Activated T-helper 1 cell treated with anti-CD3 and anti-CD28 coated beads, Interleukin-12 subunit alpha, Interleukin-12 subunit beta, Interleukin-2, Interleukin-4 antibody, amounts not matched to agents 30 ng/mL and 10 ng/mL and 1 ng/mL, durations not matched to agents 14 hours and 24 hours and 36 hours (primary cell): ENCODE measurements at regions not wholly inside any gene's neighbourhood (a gene's known extent, or its start where the extent isn't known, plus 50 kb on each side); places are given as distances from the start of the nearest gene placed in this dataset.

Experiments
- DNase-seq: peaks from one replicate; pipeline ENCODE4 v3.0.0; 2021; ENCODE audit warnings: low spot score
- H3K27ac Mint-ChIP-seq: one replicate; pipeline ENCODE4 v1.8.0; 2021; ENCODE audit warnings: mild to moderate bottlenecking, mixed read lengths
- H3K27me3 Mint-ChIP-seq: one replicate; pipeline ENCODE4 v1.8.0; 2022; ENCODE audit warnings: mild to moderate bottlenecking, moderate library complexity, mixed read lengths; ENCODE audit not compliant: insufficient read depth
- H3K36me3 Mint-ChIP-seq: one replicate; pipeline ENCODE4 v1.8.0; 2021; ENCODE audit warnings: low read depth, mixed read lengths
- H3K4me1 Mint-ChIP-seq: one replicate; pipeline ENCODE4 v1.8.0; 2021; ENCODE audit warnings: low read depth, mixed read lengths
- H3K4me3 Mint-ChIP-seq: one replicate; pipeline ENCODE4 v1.8.0; 2021; ENCODE audit warnings: mild to moderate bottlenecking, moderate library complexity, mixed read lengths
- H3K9me3 Mint-ChIP-seq: one replicate; pipeline ENCODE4 v1.8.0; 2021; ENCODE audit warnings: mixed read lengths
- intact Hi-C: fragments of 100-400 bp; cut with micrococcal nuclease; formaldehyde crosslinking; loops from one replicate; pipeline ENCODE4 v1.15.1; 2024

- Mint-ChIP-seq H3K4me1 (no peaks in the 10 kb centered on the region), H3K9me3 (no peaks in the 10 kb centered on the region)
Measured at GRCh38 chr2:134770702-134771101, 51.9 kb upstream of the TMEM163 start.

GRCh38 chr2:134771313-134771801, 52.6 kb upstream of the TMEM163 start:
- Mint-ChIP-seq H3K4me3 (no peak overlapping the region), H3K9me3 (no peaks in the 10 kb centered on the region), H3K27me3 (no peaks in the 10 kb centered on the region), H3K27ac (no peak overlapping the region), H3K36me3 (no peaks in the 10 kb centered on the region), H3K4me1 (no peaks in the 10 kb centered on the region)
- intact Hi-C loops = no loop called here
- no peak for DNase-seq

More at GRCh38 chr2:134770702-134771101, 51.9 kb upstream of the TMEM163 start:
- DNase-seq = no peak
- H3K27ac Mint-ChIP-seq = no peak overlapping the region
- H3K36me3 Mint-ChIP-seq = no peaks in the 10 kb centered on the region
- H3K4me3 Mint-ChIP-seq = no peak overlapping the region
- H3K27me3 Mint-ChIP-seq = no peaks in the 10 kb centered on the region
- intact Hi-C loops = no loop called here

GRCh38 chr2:134772493-134773169, 53.8 kb upstream of the TMEM163 start:
- no peak overlapping the region for H3K4me3 Mint-ChIP-seq

GRCh38 chr2:134773335-134773734, 54.5 kb upstream of the TMEM163 start:
- no peaks in the 10 kb centered on the region for H3K9me3 Mint-ChIP-seq
- no peak for DNase-seq
- H3K4me1 Mint-ChIP-seq = no peaks in the 10 kb centered on the region
- H3K27me3 Mint-ChIP-seq = no peaks in the 10 kb centered on the region
- intact Hi-C loops = no loop called here
- H3K27ac Mint-ChIP-seq = no peak overlapping the region
- H3K36me3 Mint-ChIP-seq = no peaks in the 10 kb centered on the region
- H3K4me3 Mint-ChIP-seq = no peak overlapping the region

More at GRCh38 chr2:134772493-134773169, 53.8 kb upstream of the TMEM163 start:
- Mint-ChIP-seq H3K36me3 (no peaks in the 10 kb centered on the region), H3K27me3 (no peaks in the 10 kb centered on the region), H3K4me1 (no peaks in the 10 kb centered on the region), H3K27ac (no peak overlapping the region), H3K9me3 (no peaks in the 10 kb centered on the region)
- intact Hi-C loops = no loop called here
- no peak for DNase-seq

GRCh38 chr2:134773759-134774742, 55.3 kb upstream of the TMEM163 start:
- Mint-ChIP-seq H3K36me3 (no peaks in the 10 kb centered on the region), H3K4me1 (no peaks in the 10 kb centered on the region), H3K9me3 (no peaks in the 10 kb centered on the region), H3K4me3 (no peak overlapping the region), H3K27ac (no peak overlapping the region), H3K27me3 (peaks cover 2% of the 10 kb centered on the region)
- DNase-seq = no peak
- intact Hi-C loops = no loop called here

- no peaks in the 10 kb centered on the region for H3K9me3 Mint-ChIP-seq
- no peak overlapping the region for H3K4me3 Mint-ChIP-seq
- intact Hi-C loops = no loop called here
- H3K27ac Mint-ChIP-seq = no peak overlapping the region
- H3K27me3 Mint-ChIP-seq = peaks cover 5% of the 10 kb centered on the region
- no peak for DNase-seq
- no peaks in the 10 kb centered on the region for H3K36me3 Mint-ChIP-seq
- no peaks in the 10 kb centered on the region for H3K4me1 Mint-ChIP-seq
Measured at GRCh38 chr2:134774786-134775641, 56.2 kb upstream of the TMEM163 start.

GRCh38 chr2:134776836-134777235, 58.0 kb upstream of the TMEM163 start:
- intact Hi-C loops = no loop called here
- Mint-ChIP-seq H3K27me3 (peaks cover 5% of the 10 kb centered on the region), H3K27ac (no peak overlapping the region), H3K9me3 (no peaks in the 10 kb centered on the region), H3K4me1 (no peaks in the 10 kb centered on the region), H3K36me3 (no peaks in the 10 kb centered on the region), H3K4me3 (no peak overlapping the region)
- DNase-seq = no peak

- DNase-seq = no peak
- Mint-ChIP-seq H3K9me3 (no peaks in the 10 kb centered on the region), H3K4me3 (no peak overlapping the region), H3K27ac (no peak overlapping the region), H3K36me3 (no peaks in the 10 kb centered on the region), H3K4me1 (no peaks in the 10 kb centered on the region), H3K27me3 (peaks cover 8% of the 10 kb centered on the region)
- intact Hi-C loops = no loop called here
Measured at GRCh38 chr2:134777593-134777992, 58.8 kb upstream of the TMEM163 start.

- Mint-ChIP-seq H3K27me3 (peaks cover 12% of the 10 kb centered on the region), H3K4me1 (no peaks in the 10 kb centered on the region), H3K4me3 (no peak overlapping the region), H3K9me3 (no peaks in the 10 kb centered on the region), H3K36me3 (no peaks in the 10 kb centered on the region), H3K27ac (no peak overlapping the region)
- DNase-seq = no peak
- intact Hi-C loops = no loop called here
Measured at GRCh38 chr2:134778372-134778771, 59.6 kb upstream of the TMEM163 start.

- H3K27me3 Mint-ChIP-seq = peaks cover 12% of the 10 kb centered on the region
- H3K4me3 Mint-ChIP-seq = no peak overlapping the region
- H3K9me3 Mint-ChIP-seq = no peaks in the 10 kb centered on the region
- no peaks in the 10 kb centered on the region for H3K36me3 Mint-ChIP-seq
- intact Hi-C loops = loop anchor here (5.0 kb wide), 1 partner anchor 116 kb away; no protein-coding TSS in a partner anchor
- no peaks in the 10 kb centered on the region for H3K4me1 Mint-ChIP-seq
- no peak overlapping the region for H3K27ac Mint-ChIP-seq
- no peak for DNase-seq
Measured at GRCh38 chr2:134780972-134781371, 57.4 kb upstream of the ACMSD start.

- Mint-ChIP-seq H3K36me3 (no peaks in the 10 kb centered on the region), H3K4me1 (no peaks in the 10 kb centered on the region), H3K9me3 (no peaks in the 10 kb centered on the region), H3K4me3 (no peak overlapping the region), H3K27me3 (peaks cover 12% of the 10 kb centered on the region), H3K27ac (no peak overlapping the region)
- no peak for DNase-seq
- intact Hi-C loops = loop anchor here (5.0 kb wide), 1 partner anchor 115 kb away; no protein-coding TSS in a partner anchor
Measured at GRCh38 chr2:134782107-134782506, 56.3 kb upstream of the ACMSD start.

- Mint-ChIP-seq H3K36me3 (no peaks in the 10 kb centered on the region), H3K4me1 (no peaks in the 10 kb centered on the region), H3K27me3 (peaks cover 12% of the 10 kb centered on the region), H3K9me3 (no peaks in the 10 kb centered on the region), H3K4me3 (no peak overlapping the region), H3K27ac (no peak overlapping the region)
- intact Hi-C loops = loop anchor here (5.0 kb wide), 1 partner anchor 115 kb away; no protein-coding TSS in a partner anchor
- DNase-seq = no peak
Measured at GRCh38 chr2:134782792-134783191, 55.6 kb upstream of the ACMSD start.
